MM.1S (cell line): ENCODE measurements at regions not wholly inside any gene's neighbourhood (a gene's known extent, or its start where the extent isn't known, plus 50 kb on each side); places are given as distances from the start of the nearest gene placed in this dataset.

Experiments used
- DNase-seq: peaks from one replicate; pipeline ENCODE4 v3.0.0-alpha.2; 2015
- H2AFZ ChIP-seq: fragments of 300-600 bp; sonication (generic); 2 replicates; pipeline ENCODE4 v1.6.0; 2016; ENCODE audit warnings: antibody characterized with exemption, low read length
- H3F3A ChIP-seq: fragments of 300-600 bp; sonication (generic); 2 replicates; pipeline ENCODE4 v1.6.1; 2016; ENCODE audit warnings: mild to moderate bottlenecking, antibody characterized with exemption, low read length, moderate library complexity, mixed read lengths; ENCODE audit not compliant: insufficient read depth
- H3K27ac ChIP-seq: fragments of 300-600 bp; sonication (generic); 2 replicates; pipeline ENCODE4 v1.5.1; 2016; ENCODE audit warnings: mild to moderate bottlenecking, low read length
- H3K27me3 ChIP-seq: fragments of 300-600 bp; sonication (generic); replicated peaks from 2 replicates; pipeline ENCODE4 v1.6.0; 2016; ENCODE audit warnings: low read length; ENCODE audit not compliant: insufficient read depth
- H3K36me3 ChIP-seq: fragments of 300-600 bp; sonication (generic); replicated peaks from 2 replicates; pipeline ENCODE4 v1.6.1; 2016; ENCODE audit warnings: mild to moderate bottlenecking, low read length, mixed read lengths; ENCODE audit not compliant: insufficient read depth
- H3K4me1 ChIP-seq: fragments of 300-600 bp; sonication (generic); 2 replicates; pipeline ENCODE4 v1.6.1; 2016; ENCODE audit warnings: low read length, mixed read lengths
- H3K4me2 ChIP-seq: fragments of 300-600 bp; sonication (generic); 2 replicates; pipeline ENCODE4 v1.6.0; 2016; ENCODE audit warnings: low read depth, low read length
- H3K4me3 ChIP-seq: fragments of 300-600 bp; sonication (generic); 2 replicates; pipeline ENCODE4 v1.5.1; 2016; ENCODE audit warnings: low read length, mixed read lengths
- H3K79me2 ChIP-seq: fragments of 300-600 bp; sonication (generic); 2 replicates; pipeline ENCODE4 v1.6.1; 2016; ENCODE audit warnings: mixed run types, low read length, mixed read lengths
- H3K9ac ChIP-seq: fragments of 300-600 bp; sonication (generic); 2 replicates; pipeline ENCODE4 v1.6.1; 2016; ENCODE audit warnings: low read length, mixed read lengths
- H3K9me2 ChIP-seq: fragments of 300-600 bp; sonication (generic); replicated peaks from 2 replicates; pipeline ENCODE4 v1.6.1; 2016; ENCODE audit warnings: mild to moderate bottlenecking, low read length, mixed read lengths; ENCODE audit not compliant: insufficient read depth
- H3K9me3 ChIP-seq: fragments of 300-600 bp; sonication (generic); replicated peaks from 2 replicates; pipeline ENCODE4 v1.6.1; 2016; ENCODE audit warnings: mild to moderate bottlenecking, low read length, mixed read lengths; ENCODE audit not compliant: insufficient read depth
- H4K20me1 ChIP-seq: fragments of 300-600 bp; sonication (generic); 2 replicates; pipeline ENCODE4 v1.6.1; 2016; ENCODE audit warnings: mild to moderate bottlenecking, low read length, moderate library complexity, mixed read lengths; ENCODE audit not compliant: insufficient read depth
- CTCF ChIP-seq: fragments of 300-600 bp; sonication (generic); IDR thresholded peaks from 2 replicates; pipeline ENCODE4 v1.5.1; 2016; ENCODE audit warnings: antibody characterized with exemption, low read length, mixed read lengths
- EZH2 ChIP-seq: fragments of 300-600 bp; sonication (generic); optimal IDR thresholded peaks from 2 replicates; pipeline ENCODE3; 2017; ENCODE audit warnings: low read depth, mild to moderate bottlenecking, antibody characterized with exemption, low read length, mixed read lengths
- EZH2phosphoT487 ChIP-seq: fragments of 300-600 bp; sonication (generic); IDR thresholded peaks from 2 replicates; pipeline ENCODE4 v1.6.1; 2018; ENCODE audit warnings: antibody characterized with exemption, low read length

- no peaks in the 10 kb centered on the region for H3K9me3 ChIP-seq
- H3K36me3 ChIP-seq = no peaks in the 10 kb centered on the region
- H3K4me2 ChIP-seq = no peak overlapping the region
- no peaks in the 10 kb centered on the region for H4K20me1 ChIP-seq
- H3K27ac ChIP-seq = no peak overlapping the region
- no peak overlapping the region for H3K4me3 ChIP-seq
- no peak overlapping the region for H3K9ac ChIP-seq
- H3K4me1 ChIP-seq = no peaks in the 10 kb centered on the region
- H3K27me3 ChIP-seq = no peaks in the 10 kb centered on the region
- no peaks in the 10 kb centered on the region for H3K9me2 ChIP-seq
- TF ChIP-seq EZH2phosphoT487 (no peak), EZH2 (no peak), CTCF (no peak)
- H2AFZ ChIP-seq = no peak overlapping the region
- DNase-seq = no peak
- no peaks in the 10 kb centered on the region for H3K79me2 ChIP-seq
- H3F3A ChIP-seq = no peaks in the 10 kb centered on the region
Measured at GRCh38 chr12:60281522-60281921, 685.7 kb downstream of the SLC16A7 start.

DNA sequence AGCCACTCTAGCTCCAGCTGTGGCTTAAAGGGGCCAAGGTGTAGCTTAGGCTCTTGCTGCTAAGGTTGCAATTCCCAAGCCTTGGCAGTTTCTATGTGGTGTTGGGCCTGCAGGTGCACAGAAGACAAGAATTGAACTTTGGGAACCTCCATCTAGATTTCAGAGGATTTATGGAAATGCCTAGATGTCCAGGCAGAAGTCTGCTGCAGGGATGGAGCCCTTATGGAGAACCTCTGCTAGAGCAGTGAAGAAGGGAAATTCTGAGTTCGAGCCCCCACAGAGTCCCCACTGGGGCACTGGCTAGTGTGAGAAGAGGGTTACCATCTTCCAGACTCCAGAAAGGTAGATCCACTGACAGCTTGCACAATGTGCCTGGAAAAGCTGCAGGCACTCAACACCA is 694.7 kb downstream of the SLC16A7 start:
- no peak for DNase-seq

DNA sequence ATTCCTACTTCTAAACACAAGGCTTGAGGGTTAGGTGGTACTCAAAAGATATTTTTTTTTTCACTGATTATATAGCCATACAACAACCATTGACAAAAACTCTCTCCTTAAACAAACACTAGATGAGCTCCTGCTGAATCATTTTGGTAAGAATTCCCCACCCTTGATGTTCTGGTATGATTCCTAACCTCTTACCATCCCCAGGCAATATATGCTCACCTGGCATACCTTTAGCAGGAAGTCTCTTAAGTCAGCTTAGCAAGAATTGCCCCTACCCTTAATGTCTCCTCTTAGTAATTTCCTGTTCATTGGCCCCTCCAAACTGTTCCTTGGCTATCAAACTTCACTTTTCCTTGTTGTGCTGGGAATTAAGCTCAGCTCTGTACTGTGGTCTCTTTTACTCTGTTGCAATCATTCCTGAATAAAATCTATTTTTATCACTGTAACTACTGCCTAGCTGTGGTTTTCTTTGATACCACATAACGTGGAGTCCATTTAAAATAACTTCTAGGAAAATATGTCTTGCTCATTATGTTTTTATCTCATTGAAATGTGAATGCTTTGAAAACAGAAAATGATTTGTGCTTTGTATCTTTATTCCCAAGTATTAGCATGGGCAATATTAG is 712.6 kb downstream of the SLC16A7 start:
- TF ChIP-seq CTCF (no peak), EZH2 (no peak), EZH2phosphoT487 (no peak)

More for the DNA sequence above, 694.7 kb downstream of the SLC16A7 start:
- Histone ChIP-seq H3K27ac (no peak overlapping the region), H4K20me1 (no peaks in the 10 kb centered on the region), H3K9me3 (no peaks in the 10 kb centered on the region), H3K27me3 (no peaks in the 10 kb centered on the region), H2AFZ (no peak overlapping the region), H3K4me2 (no peak overlapping the region), H3K4me1 (no peaks in the 10 kb centered on the region), H3K9me2 (no peaks in the 10 kb centered on the region), H3K79me2 (no peaks in the 10 kb centered on the region), H3F3A (no peaks in the 10 kb centered on the region), H3K36me3 (no peaks in the 10 kb centered on the region), H3K9ac (no peak overlapping the region), H3K4me3 (no peak overlapping the region)
- TF ChIP-seq EZH2phosphoT487 (no peak), EZH2 (no peak)

GRCh38 chr12:60311940-60312339 is 716.1 kb downstream of the SLC16A7 start:
- Histone ChIP-seq H3K4me2 (no peak overlapping the region), H3K36me3 (no peaks in the 10 kb centered on the region), H3F3A (no peaks in the 10 kb centered on the region), H3K79me2 (no peaks in the 10 kb centered on the region), H3K4me1 (no peaks in the 10 kb centered on the region), H2AFZ (no peak overlapping the region), H3K27ac (no peak overlapping the region), H3K27me3 (no peaks in the 10 kb centered on the region), H4K20me1 (no peaks in the 10 kb centered on the region), H3K9me3 (no peaks in the 10 kb centered on the region), H3K9ac (no peak overlapping the region), H3K9me2 (no peaks in the 10 kb centered on the region), H3K4me3 (no peak overlapping the region)
- TF ChIP-seq CTCF = no peak
- TF ChIP-seq EZH2phosphoT487 = no peak
- TF ChIP-seq EZH2 = no peak
- DNase-seq = no peak

More for the DNA sequence above, 712.6 kb downstream of the SLC16A7 start:
- Histone ChIP-seq H3K4me2 (no peak overlapping the region), H3K27me3 (no peaks in the 10 kb centered on the region), H3F3A (no peaks in the 10 kb centered on the region), H3K9ac (no peak overlapping the region), H3K79me2 (no peaks in the 10 kb centered on the region), H3K9me2 (no peaks in the 10 kb centered on the region), H4K20me1 (no peaks in the 10 kb centered on the region), H2AFZ (no peak overlapping the region), H3K9me3 (no peaks in the 10 kb centered on the region), H3K4me3 (no peak overlapping the region), H3K4me1 (no peaks in the 10 kb centered on the region), H3K36me3 (no peaks in the 10 kb centered on the region), H3K27ac (no peak overlapping the region)
- no peak for DNase-seq
